Posterior cingulate gyrus (tissue), 11 donors: ENCODE measurements at regions not wholly inside any gene's neighbourhood (a gene's known extent, or its start where the extent isn't known, plus 50 kb on each side); places are given as distances from the start of the nearest gene placed in this dataset.

ENCODE experiments used
- DNase-seq, 10 donors: peaks; one replicate each; pipeline versions ENCODE4 v3.0.0 to v3.0.0-alpha.2; 2020 to 2021; ENCODE audit warnings: mixed read lengths in 3 of 10
- intact Hi-C: fragments of 100-400 bp; cut with DNase I; formaldehyde crosslinking; loops from one replicate; pipeline ENCODE4 v1.15.1; 2023

GRCh38 chr6:17225767-17226630 is 55.2 kb upstream of the RBM24 start:
- DNase-seq: no peak
- intact Hi-C loops: no loop called here

DNA sequence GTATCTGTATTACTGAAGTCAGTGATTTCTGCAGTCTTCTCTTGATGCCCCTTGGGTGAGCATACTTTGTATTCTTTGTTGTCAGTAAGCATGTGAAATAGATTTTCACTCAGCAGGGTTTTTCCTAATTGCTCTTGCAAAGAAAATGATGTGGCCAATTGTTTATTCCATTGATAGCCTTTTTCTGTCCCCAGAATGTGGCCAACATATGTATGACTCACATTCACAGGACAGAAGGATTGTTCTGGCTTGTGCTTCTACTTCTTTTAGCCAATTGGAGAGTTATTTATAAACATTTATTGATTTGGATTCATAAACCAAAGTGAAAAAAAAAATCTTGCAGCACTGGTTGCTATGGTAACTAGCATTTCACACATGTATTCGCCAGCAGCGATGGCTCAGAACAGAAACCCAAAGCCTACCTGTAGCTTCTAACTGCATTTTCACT is 54.4 kb upstream of the RBM24 start:
- peak in 1 of 10 donors; percentile 14 for DNase-seq
- intact Hi-C loops: no loop called here

- no peak for DNase-seq
- intact Hi-C loops: no loop called here
Measured at GRCh38 chr6:17227403-17227802, 53.8 kb upstream of the RBM24 start.
